ENCODE measurements at regions not wholly inside any gene's neighbourhood (a gene's known extent, or its start where the extent isn't known, plus 50 kb on each side); places are given as distances from the start of the nearest gene placed in this dataset.

DNA sequence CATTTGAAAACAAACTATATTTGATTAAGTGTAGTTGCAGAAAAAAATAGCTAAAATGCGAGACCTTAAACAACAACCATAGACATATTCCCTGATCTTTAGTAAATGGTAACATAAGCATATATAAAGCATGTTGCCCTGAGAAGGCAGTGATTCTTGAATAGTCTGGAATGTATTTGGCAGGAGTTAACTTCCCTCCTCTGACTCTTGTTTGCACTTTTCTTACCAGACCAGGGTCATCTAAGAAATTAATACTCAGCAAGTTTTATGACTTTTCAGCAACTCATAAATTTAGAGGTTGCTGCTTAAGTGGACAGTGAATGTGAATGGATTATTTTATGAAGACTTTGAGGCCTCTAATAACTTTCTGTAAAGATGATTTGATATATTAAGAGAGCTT lies 55.3 kb upstream of the NUDT12 start:
- Mint-ChIP-seq H3K36me3 (ENCODE audit: low read depth) (no peaks in the 10 kb centered on the region), H3K9me3 (no peaks in the 10 kb centered on the region), H3K4me3 (no peak overlapping the region), H3K27ac (no peak overlapping the region), H3K4me1 (no peaks in the 10 kb centered on the region), H3K27me3 (no peaks in the 10 kb centered on the region)
- intact Hi-C loops (cut with micrococcal nuclease): no loop called here
- DNase-seq: no peak

DNA sequence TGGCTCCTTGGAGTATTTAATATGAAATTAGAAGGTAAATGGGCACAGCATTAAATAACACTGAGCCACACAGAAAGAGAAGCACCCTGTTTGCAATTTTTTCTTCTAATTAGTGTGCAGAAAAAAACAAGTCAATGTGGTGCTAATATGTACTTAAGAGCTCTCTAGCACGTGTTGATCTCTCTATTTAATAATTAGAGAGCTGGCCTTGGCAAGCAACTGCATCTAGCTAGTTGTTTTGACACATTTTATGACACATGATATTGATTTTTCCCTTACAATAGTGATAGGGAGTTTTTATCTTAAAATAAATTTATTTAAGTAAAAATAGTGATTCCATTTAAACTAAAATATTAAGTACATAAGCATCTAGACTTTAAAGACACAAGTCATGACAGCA lies 54.5 kb upstream of the NUDT12 start:
- Mint-ChIP-seq H3K4me3 (no peak overlapping the region), H3K27ac (no peak overlapping the region), H3K36me3 (ENCODE audit: low read depth) (no peaks in the 10 kb centered on the region), H3K9me3 (no peaks in the 10 kb centered on the region), H3K4me1 (no peaks in the 10 kb centered on the region), H3K27me3 (no peaks in the 10 kb centered on the region)
- DNase-seq: no peak
- intact Hi-C loops (cut with micrococcal nuclease): no loop called here

GRCh38 chr5:103612545-103612944 lies 50.0 kb upstream of the NUDT12 start:
- no peak overlapping the region for H3K4me3 Mint-ChIP-seq
- no peak overlapping the region for H3K27ac Mint-ChIP-seq
- no peak for DNase-seq
- intact Hi-C loops (cut with micrococcal nuclease): no loop called here
- no peaks in the 10 kb centered on the region for H3K9me3 Mint-ChIP-seq
- no peaks in the 10 kb centered on the region for H3K27me3 Mint-ChIP-seq
- no peaks in the 10 kb centered on the region for H3K4me1 Mint-ChIP-seq
- no peaks in the 10 kb centered on the region for H3K36me3 Mint-ChIP-seq (ENCODE audit: low read depth)

All from activated CD4-positive, alpha-beta T cell treated with anti-CD3 and anti-CD28 coated beads, Interleukin-2, amount 10 ng/mL, durations not matched to agents 24 days and 14 days (primary cell).